Stimulated activated CD4-positive, alpha-beta T cell treated with anti-CD3 and anti-CD28 coated beads, TNF-alpha, amount 100 ng/mL, for 48 hours (primary cell): ENCODE measurements at regions not wholly inside any gene's neighbourhood (a gene's known extent, or its start where the extent isn't known, plus 50 kb on each side); places are given as distances from the start of the nearest gene placed in this dataset.
"Not testable (repeated sequence)": the region's sequence is repeated elsewhere in the genome, so short reads cannot be mapped to it uniquely, and the experiment has no call there.

Source experiments
- DNase-seq, 3 donors: peaks; one replicate each; pipeline ENCODE4 v3.0.0-alpha.2; 2020; ENCODE audit warnings: low read depth in 3 of 3

GRCh38 chr1:80349218-80349617 is 1342.7 kb upstream of the ADGRL4 start:
- no peak for DNase-seq

GRCh38 chr1:80341021-80341420 is 1334.5 kb upstream of the ADGRL4 start:
- no peak for DNase-seq

GRCh38 chr1:80318108-80318507 is 1311.6 kb upstream of the ADGRL4 start:
- no peak for DNase-seq

- DNase-seq, result no peak
Observed at GRCh38 chr1:80310703-80311245, 1304.2 kb upstream of the ADGRL4 start.

GRCh38 chr1:80305466-80305865 is 1298.9 kb upstream of the ADGRL4 start:
- DNase-seq, result no peak

GRCh38 chr1:80293818-80294217 is 1287.3 kb upstream of the ADGRL4 start:
- DNase-seq, result no peak

GRCh38 chr1:80288750-80289149 is 1282.2 kb upstream of the ADGRL4 start:
- not testable (repeated sequence) for DNase-seq

GRCh38 chr1:80282536-80282935 is 1276.0 kb upstream of the ADGRL4 start:
- DNase-seq, result no peak

- no peak for DNase-seq
Observed at GRCh38 chr1:80278936-80279335, 1272.4 kb upstream of the ADGRL4 start.

GRCh38 chr1:80274256-80274655 is 1267.7 kb upstream of the ADGRL4 start:
- no peak for DNase-seq

- DNase-seq, result no peak
Observed at GRCh38 chr1:80272495-80272894, 1266.0 kb upstream of the ADGRL4 start.

GRCh38 chr1:80258659-80259058 is 1252.1 kb upstream of the ADGRL4 start:
- no peak for DNase-seq

GRCh38 chr1:80251591-80251990 is 1245.1 kb upstream of the ADGRL4 start:
- DNase-seq, result no peak

GRCh38 chr1:80251171-80251570 is 1244.6 kb upstream of the ADGRL4 start:
- DNase-seq, result no peak

- no peak for DNase-seq
Observed at GRCh38 chr1:80250573-80251168, 1244.1 kb upstream of the ADGRL4 start.

- no peak for DNase-seq
Observed at GRCh38 chr1:80249699-80250098, 1243.2 kb upstream of the ADGRL4 start.

- DNase-seq, result no peak
Observed at GRCh38 chr1:80248886-80249285, 1242.4 kb upstream of the ADGRL4 start.

GRCh38 chr1:80245813-80246212 is 1239.3 kb upstream of the ADGRL4 start:
- DNase-seq, result no peak

- DNase-seq, result no peak
Observed at GRCh38 chr1:80244372-80244771, 1237.8 kb upstream of the ADGRL4 start.

GRCh38 chr1:80241566-80241965 is 1235.0 kb upstream of the ADGRL4 start:
- DNase-seq, result no peak

GRCh38 chr1:80225510-80225909 is 1219.0 kb upstream of the ADGRL4 start:
- DNase-seq, result no peak

GRCh38 chr1:80221319-80221718 is 1214.8 kb upstream of the ADGRL4 start:
- DNase-seq, result no peak

GRCh38 chr1:80218112-80218511 is 1211.6 kb upstream of the ADGRL4 start:
- no peak for DNase-seq

- no peak for DNase-seq
Observed at GRCh38 chr1:80217377-80217986, 1211.0 kb upstream of the ADGRL4 start.
